OCI-LY1 (cell line): ENCODE measurements at regions not wholly inside any gene's neighbourhood (a gene's known extent, or its start where the extent isn't known, plus 50 kb on each side); places are given as distances from the start of the nearest gene placed in this dataset.

Experiments used
- H2AFZ ChIP-seq: fragments of 200-600 bp; sonication (generic), shearing (Covaris generic); 2 replicates; pipeline ENCODE4 v1.6.0; 2014; ENCODE audit warnings: antibody characterized with exemption, mild to moderate bottlenecking, low read length
- H3F3A ChIP-seq: fragments of 200-600 bp; sonication (generic), shearing (Covaris generic); 2 replicates; pipeline ENCODE4 v1.6.0; 2014; ENCODE audit warnings: mild to moderate bottlenecking, antibody characterized with exemption, low read length, moderate library complexity; ENCODE audit not compliant: insufficient read depth
- H3K27ac ChIP-seq: fragments of 200-600 bp; sonication (generic); 2 replicates; pipeline ENCODE4 v1.5.1; 2014; ENCODE audit warnings: low read length, mixed run types, mild to moderate bottlenecking, low read depth; ENCODE audit not compliant: poor library complexity, severe bottlenecking
- H3K27me3 ChIP-seq: fragments of 200-600 bp; sonication (generic); 2 replicates; pipeline ENCODE4 v1.6.0; 2014; ENCODE audit warnings: antibody characterized with exemption, mild to moderate bottlenecking, low read length, moderate library complexity; ENCODE audit not compliant: insufficient read depth
- H3K36me3 ChIP-seq: fragments of 200-600 bp; sonication (generic); 2 replicates; pipeline ENCODE4 v1.6.1; 2014; ENCODE audit warnings: mild to moderate bottlenecking, antibody characterized with exemption, low read length, moderate library complexity, mixed read lengths; ENCODE audit not compliant: insufficient read depth
- H3K4me1 ChIP-seq: fragments of 200-600 bp; sonication (generic); 2 replicates; pipeline ENCODE4 v1.5.1; 2014; ENCODE audit warnings: mild to moderate bottlenecking, low read length, moderate library complexity; ENCODE audit not compliant: insufficient read depth, severe bottlenecking
- H3K4me2 ChIP-seq: fragments of 200-600 bp; sonication (generic), shearing (Covaris generic); 2 replicates; pipeline ENCODE4 v1.6.1; 2014; ENCODE audit warnings: low read length
- H3K4me3 ChIP-seq: fragments of 200-600 bp; sonication (generic); 2 replicates; pipeline ENCODE4 v1.5.1; 2014; ENCODE audit warnings: low read length, low read depth, mild to moderate bottlenecking, mixed read lengths; ENCODE audit not compliant: poor library complexity, severe bottlenecking
- H3K79me2 ChIP-seq: fragments of 200-600 bp; shearing (Covaris generic); 2 replicates; pipeline ENCODE4 v1.6.1; 2016; ENCODE audit warnings: mixed run types, low read length, mixed read lengths; ENCODE audit not compliant: insufficient read depth
- H3K9ac ChIP-seq: fragments of 200-600 bp; sonication (generic), shearing (Covaris generic); 2 replicates; pipeline ENCODE4 v1.6.1; 2014; ENCODE audit warnings: mild to moderate bottlenecking, low read length, mixed read lengths
- H3K9me2 ChIP-seq: fragments of 200-600 bp; sonication (generic), shearing (Covaris generic); 2 replicates; pipeline ENCODE4 v1.6.1; 2014; ENCODE audit warnings: low read depth, mild to moderate bottlenecking, low read length, mixed read lengths
- H3K9me3 ChIP-seq: fragments of 200-600 bp; shearing (Covaris generic); 2 replicates; pipeline ENCODE4 v1.6.1; 2014; ENCODE audit warnings: low read length, mixed read lengths
- H4K20me1 ChIP-seq: fragments of 200-600 bp; sonication (generic), shearing (Covaris generic); 2 replicates; pipeline ENCODE4 v1.6.0; 2016; ENCODE audit warnings: mild to moderate bottlenecking, low read length; ENCODE audit not compliant: insufficient read depth
- CTCF ChIP-seq: fragments of 200-600 bp; sonication (generic), shearing (Covaris generic); IDR thresholded peaks from 2 replicates; pipeline ENCODE4 v1.5.1; 2017; ENCODE audit warnings: mild to moderate bottlenecking, antibody characterized with exemption, low read length, moderate library complexity, mixed read lengths
- EZH2 ChIP-seq: fragments of 200-600 bp; sonication (generic), shearing (Covaris generic); IDR thresholded peaks from 2 replicates; pipeline ENCODE4 v1.8.0; 2017; ENCODE audit warnings: borderline replicate concordance, mixed run types, mild to moderate bottlenecking, antibody characterized with exemption, low read length, moderate library complexity, mixed read lengths

GRCh38 chr3:151555523-151555922 lies 94.7 kb upstream of the IGSF10 start:
- H3K27ac ChIP-seq: no peak overlapping the region
- H3K79me2 ChIP-seq: no peaks in the 10 kb centered on the region
- H2AFZ ChIP-seq: no peak overlapping the region

GRCh38 chr3:151553888-151554287 lies 93.0 kb upstream of the IGSF10 start:
- TF ChIP-seq EZH2 (no peak), CTCF (no peak)
- H3K9me3 ChIP-seq: no peaks in the 10 kb centered on the region
- no peaks in the 10 kb centered on the region for H3K36me3 ChIP-seq
- H4K20me1 ChIP-seq: no peaks in the 10 kb centered on the region
- H3K27ac ChIP-seq: no peak overlapping the region
- no peaks in the 10 kb centered on the region for H3K9me2 ChIP-seq
- no peak overlapping the region for H3K9ac ChIP-seq
- no peak overlapping the region for H3K4me3 ChIP-seq
- no peak overlapping the region for H3K4me2 ChIP-seq
- no peaks in the 10 kb centered on the region for H3K4me1 ChIP-seq
- H3F3A ChIP-seq: no peaks in the 10 kb centered on the region
- H3K79me2 ChIP-seq: no peaks in the 10 kb centered on the region
- H3K27me3 ChIP-seq: no peaks in the 10 kb centered on the region
- H2AFZ ChIP-seq: no peak overlapping the region

More at GRCh38 chr3:151555523-151555922, 94.7 kb upstream of the IGSF10 start:
- no peaks in the 10 kb centered on the region for H3K9me2 ChIP-seq
- H3K9ac ChIP-seq: no peak overlapping the region
- no peaks in the 10 kb centered on the region for H3K9me3 ChIP-seq
- H3F3A ChIP-seq: no peaks in the 10 kb centered on the region
- H3K4me2 ChIP-seq: no peak overlapping the region
- no peaks in the 10 kb centered on the region for H3K27me3 ChIP-seq
- H4K20me1 ChIP-seq: no peaks in the 10 kb centered on the region
- no peaks in the 10 kb centered on the region for H3K36me3 ChIP-seq
- no peak overlapping the region for H3K4me3 ChIP-seq
- H3K4me1 ChIP-seq: no peaks in the 10 kb centered on the region
- no peak for TF ChIP-seq CTCF
- no peak for TF ChIP-seq EZH2

- H3K4me1 ChIP-seq: no peaks in the 10 kb centered on the region
- H3F3A ChIP-seq: no peaks in the 10 kb centered on the region
- H3K4me2 ChIP-seq: no peak overlapping the region
- no peak overlapping the region for H2AFZ ChIP-seq
- TF ChIP-seq EZH2 (no peak), CTCF (no peak)
- no peaks in the 10 kb centered on the region for H3K36me3 ChIP-seq
- H3K27me3 ChIP-seq: no peaks in the 10 kb centered on the region
- no peak overlapping the region for H3K4me3 ChIP-seq
- no peaks in the 10 kb centered on the region for H4K20me1 ChIP-seq
- no peaks in the 10 kb centered on the region for H3K9me2 ChIP-seq
- no peak overlapping the region for H3K9ac ChIP-seq
- H3K9me3 ChIP-seq: no peaks in the 10 kb centered on the region
- H3K27ac ChIP-seq: no peak overlapping the region
- no peaks in the 10 kb centered on the region for H3K79me2 ChIP-seq
Observed at GRCh38 chr3:151552589-151552988, 91.7 kb upstream of the IGSF10 start.
